ENCODE measurements at regions not wholly inside any gene's neighbourhood (a gene's known extent, or its start where the extent isn't known, plus 50 kb on each side); places are given as distances from the start of the nearest gene placed in this dataset.

DNA sequence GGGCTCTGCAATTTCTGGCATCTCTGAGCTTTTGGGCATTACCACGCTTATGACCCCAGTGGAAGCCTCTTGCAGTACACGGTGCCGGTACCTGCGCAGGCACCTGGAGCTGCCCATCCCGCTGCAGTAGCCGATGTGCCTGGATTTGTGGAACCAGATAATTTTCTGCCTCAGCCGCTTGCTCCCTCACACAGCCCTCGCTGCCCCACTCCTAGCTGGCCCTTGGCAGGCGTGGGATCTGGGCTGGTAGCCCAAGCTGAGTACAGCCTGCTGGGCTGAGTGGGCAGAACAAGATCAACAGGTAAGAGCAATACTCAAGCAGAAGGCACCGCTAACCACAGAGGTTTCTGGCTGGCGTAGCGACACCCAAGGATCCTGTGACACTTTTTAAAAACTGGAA, 1808.8 kb upstream of the ACO1 start (continued):
- TF ChIP-seq, protein P1, sequence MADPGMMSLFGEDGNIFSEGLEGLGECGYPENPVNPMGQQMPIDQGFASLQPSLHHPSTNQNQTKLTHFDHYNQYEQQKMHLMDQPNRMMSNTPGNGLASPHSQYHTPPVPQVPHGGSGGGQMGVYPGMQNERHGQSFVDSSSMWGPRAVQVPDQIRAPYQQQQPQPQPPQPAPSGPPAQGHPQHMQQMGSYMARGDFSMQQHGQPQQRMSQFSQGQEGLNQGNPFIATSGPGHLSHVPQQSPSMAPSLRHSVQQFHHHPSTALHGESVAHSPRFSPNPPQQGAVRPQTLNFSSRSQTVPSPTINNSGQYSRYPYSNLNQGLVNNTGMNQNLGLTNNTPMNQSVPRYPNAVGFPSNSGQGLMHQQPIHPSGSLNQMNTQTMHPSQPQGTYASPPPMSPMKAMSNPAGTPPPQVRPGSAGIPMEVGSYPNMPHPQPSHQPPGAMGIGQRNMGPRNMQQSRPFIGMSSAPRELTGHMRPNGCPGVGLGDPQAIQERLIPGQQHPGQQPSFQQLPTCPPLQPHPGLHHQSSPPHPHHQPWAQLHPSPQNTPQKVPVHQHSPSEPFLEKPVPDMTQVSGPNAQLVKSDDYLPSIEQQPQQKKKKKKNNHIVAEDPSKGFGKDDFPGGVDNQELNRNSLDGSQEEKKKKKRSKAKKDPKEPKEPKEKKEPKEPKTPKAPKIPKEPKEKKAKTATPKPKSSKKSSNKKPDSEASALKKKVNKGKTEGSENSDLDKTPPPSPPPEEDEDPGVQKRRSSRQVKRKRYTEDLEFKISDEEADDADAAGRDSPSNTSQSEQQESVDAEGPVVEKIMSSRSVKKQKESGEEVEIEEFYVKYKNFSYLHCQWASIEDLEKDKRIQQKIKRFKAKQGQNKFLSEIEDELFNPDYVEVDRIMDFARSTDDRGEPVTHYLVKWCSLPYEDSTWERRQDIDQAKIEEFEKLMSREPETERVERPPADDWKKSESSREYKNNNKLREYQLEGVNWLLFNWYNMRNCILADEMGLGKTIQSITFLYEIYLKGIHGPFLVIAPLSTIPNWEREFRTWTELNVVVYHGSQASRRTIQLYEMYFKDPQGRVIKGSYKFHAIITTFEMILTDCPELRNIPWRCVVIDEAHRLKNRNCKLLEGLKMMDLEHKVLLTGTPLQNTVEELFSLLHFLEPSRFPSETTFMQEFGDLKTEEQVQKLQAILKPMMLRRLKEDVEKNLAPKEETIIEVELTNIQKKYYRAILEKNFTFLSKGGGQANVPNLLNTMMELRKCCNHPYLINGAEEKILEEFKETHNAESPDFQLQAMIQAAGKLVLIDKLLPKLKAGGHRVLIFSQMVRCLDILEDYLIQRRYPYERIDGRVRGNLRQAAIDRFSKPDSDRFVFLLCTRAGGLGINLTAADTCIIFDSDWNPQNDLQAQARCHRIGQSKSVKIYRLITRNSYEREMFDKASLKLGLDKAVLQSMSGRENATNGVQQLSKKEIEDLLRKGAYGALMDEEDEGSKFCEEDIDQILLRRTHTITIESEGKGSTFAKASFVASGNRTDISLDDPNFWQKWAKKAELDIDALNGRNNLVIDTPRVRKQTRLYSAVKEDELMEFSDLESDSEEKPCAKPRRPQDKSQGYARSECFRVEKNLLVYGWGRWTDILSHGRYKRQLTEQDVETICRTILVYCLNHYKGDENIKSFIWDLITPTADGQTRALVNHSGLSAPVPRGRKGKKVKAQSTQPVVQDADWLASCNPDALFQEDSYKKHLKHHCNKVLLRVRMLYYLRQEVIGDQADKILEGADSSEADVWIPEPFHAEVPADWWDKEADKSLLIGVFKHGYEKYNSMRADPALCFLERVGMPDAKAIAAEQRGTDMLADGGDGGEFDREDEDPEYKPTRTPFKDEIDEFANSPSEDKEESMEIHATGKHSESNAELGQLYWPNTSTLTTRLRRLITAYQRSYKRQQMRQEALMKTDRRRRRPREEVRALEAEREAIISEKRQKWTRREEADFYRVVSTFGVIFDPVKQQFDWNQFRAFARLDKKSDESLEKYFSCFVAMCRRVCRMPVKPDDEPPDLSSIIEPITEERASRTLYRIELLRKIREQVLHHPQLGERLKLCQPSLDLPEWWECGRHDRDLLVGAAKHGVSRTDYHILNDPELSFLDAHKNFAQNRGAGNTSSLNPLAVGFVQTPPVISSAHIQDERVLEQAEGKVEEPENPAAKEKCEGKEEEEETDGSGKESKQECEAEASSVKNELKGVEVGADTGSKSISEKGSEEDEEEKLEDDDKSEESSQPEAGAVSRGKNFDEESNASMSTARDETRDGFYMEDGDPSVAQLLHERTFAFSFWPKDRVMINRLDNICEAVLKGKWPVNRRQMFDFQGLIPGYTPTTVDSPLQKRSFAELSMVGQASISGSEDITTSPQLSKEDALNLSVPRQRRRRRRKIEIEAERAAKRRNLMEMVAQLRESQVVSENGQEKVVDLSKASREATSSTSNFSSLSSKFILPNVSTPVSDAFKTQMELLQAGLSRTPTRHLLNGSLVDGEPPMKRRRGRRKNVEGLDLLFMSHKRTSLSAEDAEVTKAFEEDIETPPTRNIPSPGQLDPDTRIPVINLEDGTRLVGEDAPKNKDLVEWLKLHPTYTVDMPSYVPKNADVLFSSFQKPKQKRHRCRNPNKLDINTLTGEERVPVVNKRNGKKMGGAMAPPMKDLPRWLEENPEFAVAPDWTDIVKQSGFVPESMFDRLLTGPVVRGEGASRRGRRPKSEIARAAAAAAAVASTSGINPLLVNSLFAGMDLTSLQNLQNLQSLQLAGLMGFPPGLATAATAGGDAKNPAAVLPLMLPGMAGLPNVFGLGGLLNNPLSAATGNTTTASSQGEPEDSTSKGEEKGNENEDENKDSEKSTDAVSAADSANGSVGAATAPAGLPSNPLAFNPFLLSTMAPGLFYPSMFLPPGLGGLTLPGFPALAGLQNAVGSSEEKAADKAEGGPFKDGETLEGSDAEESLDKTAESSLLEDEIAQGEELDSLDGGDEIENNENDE (IDR thresholded peaks at IDR 0.05; ENCODE audit: insufficient replicate concordance, low read length): no peak
- TF ChIP-seq KDM1A (IDR thresholded peaks at IDR 0.05; ENCODE audit: borderline replicate concordance, low read length) (no peak), BCL11A (IDR thresholded peaks at IDR 0.05; ENCODE audit: low read depth in 2 of 2, low read length in 2 of 2) (no peak)
- TF ChIP-seq, protein P2, sequence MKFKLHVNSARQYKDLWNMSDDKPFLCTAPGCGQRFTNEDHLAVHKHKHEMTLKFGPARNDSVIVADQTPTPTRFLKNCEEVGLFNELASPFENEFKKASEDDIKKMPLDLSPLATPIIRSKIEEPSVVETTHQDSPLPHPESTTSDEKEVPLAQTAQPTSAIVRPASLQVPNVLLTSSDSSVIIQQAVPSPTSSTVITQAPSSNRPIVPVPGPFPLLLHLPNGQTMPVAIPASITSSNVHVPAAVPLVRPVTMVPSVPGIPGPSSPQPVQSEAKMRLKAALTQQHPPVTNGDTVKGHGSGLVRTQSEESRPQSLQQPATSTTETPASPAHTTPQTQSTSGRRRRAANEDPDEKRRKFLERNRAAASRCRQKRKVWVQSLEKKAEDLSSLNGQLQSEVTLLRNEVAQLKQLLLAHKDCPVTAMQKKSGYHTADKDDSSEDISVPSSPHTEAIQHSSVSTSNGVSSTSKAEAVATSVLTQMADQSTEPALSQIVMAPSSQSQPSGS (IDR thresholded peaks at IDR 0.05; ENCODE audit: low read length): no peak
- TF ChIP-seq, protein P3, sequence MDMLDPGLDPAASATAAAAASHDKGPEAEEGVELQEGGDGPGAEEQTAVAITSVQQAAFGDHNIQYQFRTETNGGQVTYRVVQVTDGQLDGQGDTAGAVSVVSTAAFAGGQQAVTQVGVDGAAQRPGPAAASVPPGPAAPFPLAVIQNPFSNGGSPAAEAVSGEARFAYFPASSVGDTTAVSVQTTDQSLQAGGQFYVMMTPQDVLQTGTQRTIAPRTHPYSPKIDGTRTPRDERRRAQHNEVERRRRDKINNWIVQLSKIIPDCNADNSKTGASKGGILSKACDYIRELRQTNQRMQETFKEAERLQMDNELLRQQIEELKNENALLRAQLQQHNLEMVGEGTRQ (IDR thresholded peaks at IDR 0.05; ENCODE audit: low read length): no peak
